ENCODE measurements at regions not wholly inside any gene's neighbourhood (a gene's known extent, or its start where the extent isn't known, plus 50 kb on each side); places are given as distances from the start of the nearest gene placed in this dataset.

DNA sequence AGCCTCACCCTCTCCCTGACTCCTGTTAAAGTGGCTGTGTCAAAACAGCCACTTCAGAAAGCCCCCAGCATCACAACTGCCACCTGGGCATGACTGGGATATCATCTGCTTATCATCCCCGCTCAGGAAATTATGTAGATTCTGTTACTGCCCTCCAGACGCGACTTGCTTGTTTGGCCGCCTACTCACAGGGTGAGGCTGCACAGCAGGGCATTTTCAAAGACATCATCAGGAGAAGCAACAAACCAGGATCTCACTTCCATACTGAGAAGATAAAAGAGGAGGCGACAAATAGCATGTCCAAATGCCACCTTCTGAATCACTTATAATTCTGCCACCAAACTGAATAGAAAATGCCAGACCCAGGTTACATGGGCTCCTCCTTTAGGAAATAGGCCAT lies 94.8 kb downstream of the MIS18A start:
- no peak for DNase-seq (ENCODE audit: low spot score)
- TF ChIP-seq CTCF (IDR thresholded peaks at IDR 0.05; ENCODE audit: extremely low read depth, missing control alignments): no peak

GRCh38 chr21:32183396-32183795 lies 95.5 kb downstream of the MIS18A start:
- TF ChIP-seq CTCF (IDR thresholded peaks at IDR 0.05; ENCODE audit: extremely low read depth, missing control alignments): no peak
- no peak for DNase-seq (ENCODE audit: low spot score)

DNA sequence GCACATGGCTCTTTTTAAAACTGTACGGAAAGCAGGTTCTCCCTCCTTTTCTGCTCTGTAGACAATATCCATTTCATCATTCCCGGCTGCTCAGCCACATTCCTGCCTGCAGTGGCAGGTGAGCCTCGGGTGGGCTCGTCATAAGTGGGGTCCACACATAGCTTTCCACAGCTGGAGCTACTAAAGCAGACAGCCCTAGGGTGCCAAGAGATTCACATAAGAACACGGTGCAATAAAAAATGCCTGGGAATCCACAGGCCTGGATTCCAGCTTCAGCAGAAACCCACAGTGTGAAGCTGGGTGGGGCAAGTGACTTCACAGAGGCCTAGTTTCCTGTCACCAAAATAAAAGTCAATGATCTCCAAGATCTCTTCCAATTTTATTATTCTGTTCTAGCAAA lies 96.4 kb downstream of the MIS18A start:
- TF ChIP-seq CTCF (IDR thresholded peaks at IDR 0.05; ENCODE audit: extremely low read depth, missing control alignments): no peak
- no peak for DNase-seq (ENCODE audit: low spot score)

- TF ChIP-seq CTCF (IDR thresholded peaks at IDR 0.05; ENCODE audit: extremely low read depth, missing control alignments): no peak
- no peak for DNase-seq (ENCODE audit: low spot score)
Observed at GRCh38 chr21:32181457-32181856, 97.4 kb downstream of the MIS18A start.

DNA sequence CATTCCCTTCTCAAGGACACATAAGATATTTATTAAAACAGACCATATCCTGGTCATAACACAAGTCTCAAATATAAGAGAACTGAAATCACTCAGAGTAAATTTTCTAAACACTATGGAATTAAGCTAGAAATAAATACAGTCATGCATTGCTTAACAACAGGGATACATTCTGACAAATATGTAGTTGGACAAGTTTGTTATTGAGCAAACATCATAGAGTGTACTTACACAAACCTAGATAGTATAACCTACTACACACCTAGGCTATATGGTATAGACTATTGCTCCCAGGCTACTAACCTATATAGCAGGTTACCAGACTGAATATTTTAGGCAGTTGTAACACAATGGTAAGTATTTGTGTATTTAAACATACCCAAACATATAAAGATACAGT lies 104.0 kb downstream of the MIS18A start:
- TF ChIP-seq CTCF (IDR thresholded peaks at IDR 0.05; ENCODE audit: extremely low read depth, missing control alignments): no peak
- no peak for DNase-seq (ENCODE audit: low spot score)

DNA sequence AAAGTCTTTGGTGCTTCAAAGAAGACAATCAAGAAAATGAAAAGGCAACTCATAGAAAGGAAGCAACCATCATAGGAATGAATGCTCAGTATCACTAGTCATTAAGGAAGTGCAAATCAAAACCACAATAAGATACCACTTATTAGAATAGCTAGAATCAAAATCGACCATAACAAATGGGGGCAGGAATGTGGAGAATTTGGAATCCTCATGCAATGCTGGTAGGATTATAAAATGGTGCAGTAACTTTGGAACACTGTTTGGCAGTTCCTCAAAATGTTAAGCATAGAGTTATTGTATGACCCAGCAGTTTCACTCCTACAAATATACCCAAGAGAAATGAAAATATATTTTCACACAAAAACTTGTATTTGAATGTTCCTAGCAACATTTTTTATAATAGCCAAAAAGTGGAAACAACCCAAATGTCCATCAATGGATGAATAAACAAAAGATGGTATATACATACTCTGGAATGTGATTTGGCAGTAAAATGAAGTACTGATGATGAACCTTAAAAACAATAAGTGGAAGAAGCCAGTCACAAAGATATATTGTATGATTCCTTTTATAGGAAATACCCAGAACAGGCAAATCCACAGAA lies 105.6 kb downstream of the MIS18A start:
- no peak for TF ChIP-seq CTCF (IDR thresholded peaks at IDR 0.05; ENCODE audit: extremely low read depth, missing control alignments)
- DNase-seq (ENCODE audit: low spot score): no peak

DNA sequence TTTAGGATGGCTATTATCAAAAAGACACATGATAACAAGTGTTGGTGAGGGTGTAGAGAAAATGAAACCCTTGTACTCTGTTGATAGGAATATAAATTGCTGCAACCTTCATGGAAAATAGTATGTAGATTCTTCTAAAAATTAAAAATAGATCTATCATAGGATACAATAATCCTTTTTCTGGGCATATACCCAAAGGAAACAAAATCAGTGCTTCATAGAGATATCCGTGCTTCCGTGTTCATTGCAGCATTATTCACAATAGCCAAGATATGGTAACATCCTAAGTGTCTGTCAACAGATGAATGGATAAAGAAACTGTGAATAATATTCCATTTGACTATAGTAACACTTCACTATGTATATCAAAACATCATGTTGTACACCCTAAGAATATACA lies 106.7 kb downstream of the MIS18A start:
- DNase-seq (ENCODE audit: low spot score): no peak
- no peak for TF ChIP-seq CTCF (IDR thresholded peaks at IDR 0.05; ENCODE audit: extremely low read depth, missing control alignments)
